ENCODE measurements at regions not wholly inside any gene's neighbourhood (a gene's known extent, or its start where the extent isn't known, plus 50 kb on each side); places are given as distances from the start of the nearest gene placed in this dataset.

DNA sequence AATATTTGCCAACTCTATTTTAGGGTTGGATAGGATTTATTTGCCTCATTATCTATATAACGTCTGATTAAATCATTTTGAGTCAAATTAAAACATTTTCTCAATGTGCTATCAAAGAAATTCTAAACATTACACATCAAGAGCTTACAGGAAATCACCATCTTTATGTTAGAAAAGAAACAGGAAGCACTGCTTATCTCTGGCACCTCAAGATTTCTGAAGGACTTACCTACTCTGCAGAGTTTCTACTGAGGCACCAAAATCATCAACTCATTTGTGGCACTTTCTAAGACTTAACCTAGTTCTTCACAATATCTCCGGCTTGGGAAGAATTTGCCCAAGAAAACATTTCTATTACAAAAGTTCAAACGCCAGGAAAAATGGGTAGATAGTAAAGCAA, 181.3 kb upstream of the EOMES start:
- TF ChIP-seq, protein P1, sequence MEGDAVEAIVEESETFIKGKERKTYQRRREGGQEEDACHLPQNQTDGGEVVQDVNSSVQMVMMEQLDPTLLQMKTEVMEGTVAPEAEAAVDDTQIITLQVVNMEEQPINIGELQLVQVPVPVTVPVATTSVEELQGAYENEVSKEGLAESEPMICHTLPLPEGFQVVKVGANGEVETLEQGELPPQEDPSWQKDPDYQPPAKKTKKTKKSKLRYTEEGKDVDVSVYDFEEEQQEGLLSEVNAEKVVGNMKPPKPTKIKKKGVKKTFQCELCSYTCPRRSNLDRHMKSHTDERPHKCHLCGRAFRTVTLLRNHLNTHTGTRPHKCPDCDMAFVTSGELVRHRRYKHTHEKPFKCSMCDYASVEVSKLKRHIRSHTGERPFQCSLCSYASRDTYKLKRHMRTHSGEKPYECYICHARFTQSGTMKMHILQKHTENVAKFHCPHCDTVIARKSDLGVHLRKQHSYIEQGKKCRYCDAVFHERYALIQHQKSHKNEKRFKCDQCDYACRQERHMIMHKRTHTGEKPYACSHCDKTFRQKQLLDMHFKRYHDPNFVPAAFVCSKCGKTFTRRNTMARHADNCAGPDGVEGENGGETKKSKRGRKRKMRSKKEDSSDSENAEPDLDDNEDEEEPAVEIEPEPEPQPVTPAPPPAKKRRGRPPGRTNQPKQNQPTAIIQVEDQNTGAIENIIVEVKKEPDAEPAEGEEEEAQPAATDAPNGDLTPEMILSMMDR (IDR thresholded peaks at IDR 0.05; ENCODE audit: poor library complexity) = no peak
- TF ChIP-seq EZH2phosphoT487 (IDR thresholded peaks at IDR 0.05; ENCODE audit: low read depth, severe bottlenecking, unreplicated experiment) (no peak), EZH2 (IDR thresholded peaks at IDR 0.05; ENCODE audit: borderline replicate concordance) (no peak)

Data from hepatocyte (in vitro differentiated cells).